HL-60 (cell line): ENCODE measurements at regions not wholly inside any gene's neighbourhood (a gene's known extent, or its start where the extent isn't known, plus 50 kb on each side); places are given as distances from the start of the nearest gene placed in this dataset.

Source experiments
- POLR2AphosphoS5 ChIP-seq: IDR thresholded peaks from 2 replicates; pipeline ENCODE4 v1.6.1; 2012; ENCODE audit warnings: low read depth
- REST ChIP-seq: IDR thresholded peaks from 2 replicates; pipeline ENCODE4 v1.6.1; 2012; ENCODE audit warnings: low read depth; ENCODE audit not compliant: insufficient replicate concordance
- TF ChIP-seq, protein P1 (sequence below): IDR thresholded peaks from one replicate; pipeline ENCODE4 v1.5.1; 2011; ENCODE audit warnings: low read length, control low read depth, inconsistent platforms; ENCODE audit not compliant: insufficient read depth

- TF ChIP-seq, protein P1, sequence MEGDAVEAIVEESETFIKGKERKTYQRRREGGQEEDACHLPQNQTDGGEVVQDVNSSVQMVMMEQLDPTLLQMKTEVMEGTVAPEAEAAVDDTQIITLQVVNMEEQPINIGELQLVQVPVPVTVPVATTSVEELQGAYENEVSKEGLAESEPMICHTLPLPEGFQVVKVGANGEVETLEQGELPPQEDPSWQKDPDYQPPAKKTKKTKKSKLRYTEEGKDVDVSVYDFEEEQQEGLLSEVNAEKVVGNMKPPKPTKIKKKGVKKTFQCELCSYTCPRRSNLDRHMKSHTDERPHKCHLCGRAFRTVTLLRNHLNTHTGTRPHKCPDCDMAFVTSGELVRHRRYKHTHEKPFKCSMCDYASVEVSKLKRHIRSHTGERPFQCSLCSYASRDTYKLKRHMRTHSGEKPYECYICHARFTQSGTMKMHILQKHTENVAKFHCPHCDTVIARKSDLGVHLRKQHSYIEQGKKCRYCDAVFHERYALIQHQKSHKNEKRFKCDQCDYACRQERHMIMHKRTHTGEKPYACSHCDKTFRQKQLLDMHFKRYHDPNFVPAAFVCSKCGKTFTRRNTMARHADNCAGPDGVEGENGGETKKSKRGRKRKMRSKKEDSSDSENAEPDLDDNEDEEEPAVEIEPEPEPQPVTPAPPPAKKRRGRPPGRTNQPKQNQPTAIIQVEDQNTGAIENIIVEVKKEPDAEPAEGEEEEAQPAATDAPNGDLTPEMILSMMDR: no peak
- TF ChIP-seq POLR2AphosphoS5: no peak
- no peak for TF ChIP-seq REST
Measured at GRCh38 chr15:31271711-31272557, 54.7 kb upstream of the KLF13 start.
